Breast epithelium (tissue), 4 donors: ENCODE measurements at regions not wholly inside any gene's neighbourhood (a gene's known extent, or its start where the extent isn't known, plus 50 kb on each side); places are given as distances from the start of the nearest gene placed in this dataset.

ENCODE experiments used
- DNase-seq, 2 donors: peaks; one replicate each; pipeline ENCODE4 v3.0.0-alpha.2; 2019; ENCODE audit warnings: low spot score in 2 of 2
- H3K27ac ChIP-seq, 2 donors: fragments of 200-600 bp; sonication (generic) in 1 of 2; one replicate each; pipeline ENCODE4 v1.5.1; 2016 to 2019; ENCODE audit warnings: mild to moderate bottlenecking in 1 of 2
- H3K27me3 ChIP-seq, 2 donors: fragments of 200-600 bp; sonication (generic) in 1 of 2; one replicate each; pipeline versions ENCODE4 v1.5.1 to v1.6.0; 2017 to 2019; ENCODE audit warnings: control low read depth in 1 of 2, mild to moderate bottlenecking in 1 of 2
- H3K36me3 ChIP-seq: fragments of 200-600 bp; one replicate; pipeline ENCODE4 v1.5.1; 2019
- H3K4me1 ChIP-seq, 2 donors: fragments of 200-600 bp; sonication (generic); one replicate each; pipeline ENCODE4 v1.5.1; 2016 to 2019; ENCODE audit warnings: control low read depth in 1 of 2
- H3K4me3 ChIP-seq, 3 donors: fragments of 200-600 bp; sonication (generic); 1 replicate in 2 of 3; 2 replicates in 1 of 3; pipeline ENCODE4 v1.5.1; 2016 to 2019; ENCODE audit warnings: mild to moderate bottlenecking in 3 of 3, moderate library complexity in 2 of 3
- H3K9me3 ChIP-seq, 2 donors: fragments of 200-600 bp; sonication (generic) in 1 of 2; one replicate each; pipeline ENCODE4 v1.5.1; 2016 to 2019; ENCODE audit warnings: control low read depth in 1 of 2
- POLR2A ChIP-seq: fragments of 450-650 bp; IDR thresholded peaks from one replicate; pipeline ENCODE4 v1.6.1; 2016; ENCODE audit warnings: antibody characterized with exemption, mild to moderate bottlenecking, moderate library complexity
- POLR2AphosphoS5 ChIP-seq, 3 donors: sonication (generic); formaldehyde crosslinking; IDR thresholded peaks; one replicate each; pipeline ENCODE4 v1.6.1; 2017; ENCODE audit warnings: antibody characterized with exemption in 3 of 3
- intact Hi-C: fragments of 100-400 bp; cut with DNase I; formaldehyde crosslinking; loops from one replicate; pipeline ENCODE4 v1.15.1; 2023; ENCODE audit warnings: low total_unique reads
- TF ChIP-seq, protein P1 (sequence below), 3 donors: fragments of 450-650 bp; IDR thresholded peaks; one replicate each; pipeline ENCODE4 v1.5.1; 2016 to 2017; ENCODE audit warnings: antibody characterized with exemption in 3 of 3, mild to moderate bottlenecking in 3 of 3, moderate library complexity in 3 of 3

DNA sequence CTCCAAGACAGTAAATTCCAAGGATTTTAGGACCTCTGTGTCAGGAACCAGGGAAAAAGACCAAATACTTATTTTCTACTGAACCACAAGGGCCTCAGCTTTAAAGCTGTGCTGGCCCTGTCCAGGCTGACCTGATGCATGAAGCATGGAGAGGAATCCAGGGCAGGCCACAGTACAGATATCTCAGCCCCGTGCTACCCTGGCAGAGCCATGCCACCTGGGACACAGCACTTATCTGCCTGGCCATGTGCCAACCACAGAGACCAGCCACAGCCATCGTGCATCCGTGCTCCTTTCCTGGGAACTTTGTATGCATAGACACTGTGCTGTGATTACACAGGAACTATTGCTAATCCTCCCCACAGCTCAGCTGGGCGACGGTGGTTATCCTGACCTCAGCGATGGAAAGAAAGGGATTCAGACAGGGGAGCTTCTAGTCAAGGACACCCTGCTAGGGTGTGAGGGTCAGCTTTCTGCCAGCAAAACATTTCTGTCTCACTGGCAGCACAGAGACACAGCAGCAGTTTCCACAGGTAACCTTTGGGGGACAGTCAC is 687.4 kb upstream of the ID2 start:
- H3K36me3 ChIP-seq = no peaks in the 10 kb centered on the region
- intact Hi-C loops = no loop called here
- no peak overlapping the region for H3K4me3 ChIP-seq
- no peaks in the 10 kb centered on the region for H3K9me3 ChIP-seq
- DNase-seq = no peak
- no peaks in the 10 kb centered on the region for H3K4me1 ChIP-seq
- TF ChIP-seq POLR2AphosphoS5 (IDR thresholded peaks at IDR 0.05) (no peak), POLR2A (no peak)
- TF ChIP-seq, protein P1, sequence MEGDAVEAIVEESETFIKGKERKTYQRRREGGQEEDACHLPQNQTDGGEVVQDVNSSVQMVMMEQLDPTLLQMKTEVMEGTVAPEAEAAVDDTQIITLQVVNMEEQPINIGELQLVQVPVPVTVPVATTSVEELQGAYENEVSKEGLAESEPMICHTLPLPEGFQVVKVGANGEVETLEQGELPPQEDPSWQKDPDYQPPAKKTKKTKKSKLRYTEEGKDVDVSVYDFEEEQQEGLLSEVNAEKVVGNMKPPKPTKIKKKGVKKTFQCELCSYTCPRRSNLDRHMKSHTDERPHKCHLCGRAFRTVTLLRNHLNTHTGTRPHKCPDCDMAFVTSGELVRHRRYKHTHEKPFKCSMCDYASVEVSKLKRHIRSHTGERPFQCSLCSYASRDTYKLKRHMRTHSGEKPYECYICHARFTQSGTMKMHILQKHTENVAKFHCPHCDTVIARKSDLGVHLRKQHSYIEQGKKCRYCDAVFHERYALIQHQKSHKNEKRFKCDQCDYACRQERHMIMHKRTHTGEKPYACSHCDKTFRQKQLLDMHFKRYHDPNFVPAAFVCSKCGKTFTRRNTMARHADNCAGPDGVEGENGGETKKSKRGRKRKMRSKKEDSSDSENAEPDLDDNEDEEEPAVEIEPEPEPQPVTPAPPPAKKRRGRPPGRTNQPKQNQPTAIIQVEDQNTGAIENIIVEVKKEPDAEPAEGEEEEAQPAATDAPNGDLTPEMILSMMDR (IDR thresholded peaks at IDR 0.05) = no peak
- peak overlapping the region; percentile 31 to 59 for H3K27ac ChIP-seq
- H3K27me3 ChIP-seq = no peaks in the 10 kb centered on the region

DNA sequence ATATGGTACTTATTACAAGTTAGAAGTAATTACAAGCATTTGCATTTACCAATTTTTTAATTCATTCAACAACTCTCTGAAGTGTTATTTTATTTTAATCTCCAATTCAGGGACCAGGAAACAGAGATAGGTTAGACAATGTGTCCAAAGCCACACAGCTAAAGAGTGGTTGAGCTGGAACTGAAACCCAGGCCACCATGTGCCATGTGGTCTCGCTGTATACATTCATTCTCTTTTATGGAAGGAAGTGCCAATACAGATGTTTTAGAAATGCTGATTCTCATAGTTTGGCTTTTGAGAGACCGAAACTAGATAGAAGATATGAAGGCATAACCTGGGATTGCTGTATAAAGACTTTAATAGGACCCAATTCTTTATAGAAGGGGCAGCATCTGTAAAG is 684.6 kb upstream of the ID2 start:
- Histone ChIP-seq H3K27ac (no peak overlapping the region), H3K4me3 (no peak overlapping the region), H3K9me3 (no peaks in the 10 kb centered on the region), H3K27me3 (no peaks in the 10 kb centered on the region), H3K36me3 (no peaks in the 10 kb centered on the region), H3K4me1 (no peaks in the 10 kb centered on the region)
- DNase-seq = no peak
- TF ChIP-seq, protein P1 (IDR thresholded peaks at IDR 0.05) = no peak
- TF ChIP-seq POLR2A (no peak), POLR2AphosphoS5 (IDR thresholded peaks at IDR 0.05) (no peak)
- intact Hi-C loops = no loop called here

DNA sequence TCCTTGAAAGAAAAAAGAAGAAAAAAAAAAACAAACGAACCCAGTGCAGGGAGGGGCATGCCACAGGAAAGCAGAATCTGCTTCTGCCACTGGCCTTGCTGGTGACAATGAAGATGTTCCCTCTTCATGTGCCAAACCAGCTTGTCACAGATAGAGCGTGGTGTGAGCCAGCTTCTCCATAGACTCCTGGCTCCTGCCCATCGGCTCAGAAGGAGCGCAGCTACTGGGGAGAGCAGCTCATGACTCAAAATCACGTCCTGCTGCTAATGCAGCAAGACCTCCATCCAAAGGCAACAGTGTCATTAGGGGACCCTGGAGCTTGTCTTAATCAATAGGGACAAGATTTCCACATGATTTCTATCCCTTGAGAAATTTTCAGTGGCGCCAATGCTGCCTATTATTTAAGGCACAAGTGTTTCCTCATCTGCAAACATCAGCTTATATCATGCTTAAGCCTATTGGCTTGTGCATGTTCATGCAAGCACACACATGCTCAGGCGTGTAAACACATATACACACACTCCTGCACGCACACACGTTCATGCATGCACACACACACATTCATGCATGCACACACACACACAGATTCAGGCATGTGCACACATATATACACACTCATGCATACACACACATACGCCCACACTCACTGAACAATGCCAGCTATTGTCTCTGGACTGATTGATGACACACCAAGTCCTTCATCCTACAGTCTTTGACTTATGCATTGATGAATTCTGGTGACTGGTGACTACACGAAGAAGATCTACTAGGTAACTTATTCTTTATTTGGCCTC is 682.0 kb upstream of the ID2 start:
- Histone ChIP-seq H3K36me3 (no peaks in the 10 kb centered on the region), H3K27ac (no peak overlapping the region), H3K27me3 (no peaks in the 10 kb centered on the region), H3K9me3 (no peaks in the 10 kb centered on the region), H3K4me3 (no peak overlapping the region), H3K4me1 (no peaks in the 10 kb centered on the region)
- intact Hi-C loops = no loop called here
- TF ChIP-seq POLR2A = no peak
- no peak for TF ChIP-seq POLR2AphosphoS5 (IDR thresholded peaks at IDR 0.05)
- TF ChIP-seq, protein P1 (IDR thresholded peaks at IDR 0.05) = no peak
- peak in 1 of 2 donors; percentile 36 for DNase-seq

DNA sequence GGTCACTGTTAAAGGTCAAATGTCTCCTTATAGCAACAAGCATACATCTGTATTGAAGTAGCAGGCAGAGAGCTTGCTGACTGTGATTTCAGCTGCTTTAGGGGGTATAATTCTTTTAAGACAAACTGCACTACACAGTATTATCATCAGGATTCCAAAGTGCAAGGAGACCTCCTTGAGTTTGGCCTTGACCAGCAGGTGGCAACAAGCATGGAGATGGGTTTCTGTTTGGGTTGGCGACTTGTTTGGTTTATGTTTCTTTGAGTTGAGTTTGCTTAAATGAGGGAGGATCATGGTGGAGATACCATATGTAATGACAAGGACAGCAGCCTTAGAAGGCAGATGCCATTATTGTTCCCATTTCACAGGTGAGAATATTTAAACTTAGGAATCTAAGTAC is 681.0 kb upstream of the ID2 start:
- no peaks in the 10 kb centered on the region for H3K36me3 ChIP-seq
- no peak for DNase-seq
- no peaks in the 10 kb centered on the region for H3K9me3 ChIP-seq
- H3K27ac ChIP-seq = no peak overlapping the region
- no peaks in the 10 kb centered on the region for H3K27me3 ChIP-seq
- TF ChIP-seq, protein P1 (IDR thresholded peaks at IDR 0.05) = no peak
- TF ChIP-seq POLR2AphosphoS5 (IDR thresholded peaks at IDR 0.05) (no peak), POLR2A (no peak)
- no peak overlapping the region for H3K4me3 ChIP-seq
- H3K4me1 ChIP-seq = no peaks in the 10 kb centered on the region
- intact Hi-C loops = no loop called here

DNA sequence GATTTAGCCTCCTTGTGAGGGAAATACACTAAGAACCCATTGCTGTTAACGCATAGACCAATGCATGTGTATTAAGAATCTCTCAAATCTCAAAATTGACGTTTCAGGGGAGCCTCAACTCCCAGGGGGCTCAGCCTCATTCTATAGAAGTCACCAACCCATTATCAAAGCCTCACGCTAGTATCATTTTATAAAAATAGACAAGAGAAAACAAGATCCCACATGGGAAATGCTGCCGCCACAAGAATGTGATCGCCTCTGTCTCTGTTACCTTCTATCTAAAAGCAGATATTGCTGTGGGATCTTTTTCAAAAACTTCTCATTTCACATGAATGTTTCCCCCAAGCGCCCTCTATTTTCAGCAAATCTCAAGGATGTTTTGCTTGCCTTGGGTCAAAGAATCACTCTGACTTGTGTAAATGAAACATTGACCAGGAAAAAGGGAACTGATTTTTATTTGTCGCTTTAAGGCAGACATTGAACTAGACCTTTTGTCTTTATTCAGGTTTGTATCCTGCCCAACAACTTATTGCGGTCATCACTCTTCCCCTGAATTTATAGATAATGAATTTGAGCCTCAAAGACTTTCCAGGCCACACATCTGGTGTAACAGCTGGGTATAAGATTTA is 679.0 kb upstream of the ID2 start:
- Histone ChIP-seq H3K27ac (peak overlapping the region; percentile 73 to 80), H3K36me3 (no peaks in the 10 kb centered on the region)
- intact Hi-C loops = no loop called here

More for the DNA sequence above, 679.0 kb upstream of the ID2 start:
- no peak for DNase-seq
- no peak for TF ChIP-seq POLR2AphosphoS5 (IDR thresholded peaks at IDR 0.05)
- Histone ChIP-seq H3K27me3 (no peaks in the 10 kb centered on the region), H3K4me3 (no peak overlapping the region), H3K9me3 (no peaks in the 10 kb centered on the region), H3K4me1 (no peaks in the 10 kb centered on the region)
